ENCODE measurements at regions not wholly inside any gene's neighbourhood (a gene's known extent, or its start where the extent isn't known, plus 50 kb on each side); places are given as distances from the start of the nearest gene placed in this dataset.

- Mint-ChIP-seq H3K4me1 (no peaks in the 10 kb centered on the region), H3K9me3 (peaks cover 0 to 18% (median 11%) of the 10 kb centered on the region in 7 donors), H3K27ac (no peak overlapping the region), H3K4me3 (no peak overlapping the region), H3K36me3 (no peaks in the 10 kb centered on the region), H3K27me3 (ENCODE audit: low read depth in 3 of 3) (no peaks in the 10 kb centered on the region)
- Histone ChIP-seq H3K9ac (ENCODE audit: insufficient read depth, low read length, poor library complexity, severe bottlenecking) (no peak overlapping the region), H3K27me3 (ENCODE audit: control insufficient read depth in 2 of 2, insufficient read depth in 2 of 2, low read length in 2 of 2) (no peaks in the 10 kb centered on the region), H3K9me3 (replicated peaks in 1 of 2; ENCODE audit: control insufficient read depth in 1 of 2, insufficient read depth in 1 of 2, low read length in 2 of 2) (peaks cover 11 to 14% of the 10 kb centered on the region in 2 donors), H4K20me1 (ENCODE audit: insufficient read depth, low read length) (no peaks in the 10 kb centered on the region), H3K4me1 (ENCODE audit: control insufficient read depth in 1 of 2, insufficient read depth in 2 of 2, low read length in 2 of 2) (no peaks in the 10 kb centered on the region), H3K4me3 (replicated peaks in 1 of 3; ENCODE audit: low read depth in 2 of 3, low read length in 3 of 3) (no peak overlapping the region), H3K79me2 (ENCODE audit: insufficient read depth, low read length) (no peaks in the 10 kb centered on the region), H3K27ac (ENCODE audit: low read depth in 1 of 2, low read length in 2 of 2) (no peak overlapping the region), H3K4me2 (replicated peaks; ENCODE audit: extremely low read depth, low read length, poor library complexity, severe bottlenecking) (no peak overlapping the region), H3K36me3 (replicated peaks in 1 of 2; ENCODE audit: control insufficient read depth in 1 of 2, insufficient read depth in 2 of 2, low read length in 2 of 2) (no peaks in the 10 kb centered on the region), H2AFZ (ENCODE audit: insufficient read depth, low read depth, low read length, poor library complexity, severe bottlenecking) (no peak overlapping the region)
- WGBS (ENCODE audit: insufficient coverage) = no CpG with 5 or more reads among the region's 2 CpGs
- intact Hi-C loops (cut with micrococcal nuclease) = no loop called here
- no peak for TF ChIP-seq CTCF (IDR thresholded peaks at IDR 0.05)
- DNase-seq = no peak
Measured at GRCh38 chr4:19152264-19152663, 1099.4 kb upstream of the SLIT2 start.

GRCh38 chr4:19151684-19152083 is 1100.0 kb upstream of the SLIT2 start:
- intact Hi-C loops (cut with micrococcal nuclease) = no loop called here

More at GRCh38 chr4:19151684-19152083, 1100.0 kb upstream of the SLIT2 start:
- no peak for TF ChIP-seq CTCF (IDR thresholded peaks at IDR 0.05)
- WGBS (ENCODE audit: insufficient coverage) = no CpG with 5 or more reads among the region's 1 CpG
- no peak for DNase-seq
- no peaks in the 10 kb centered on the region for H3K36me3 Mint-ChIP-seq
- H3K4me2 ChIP-seq (replicated peaks; ENCODE audit: extremely low read depth, low read length, poor library complexity, severe bottlenecking) = no peak overlapping the region
- H3K4me3 Mint-ChIP-seq = no peak overlapping the region
- no peak overlapping the region for H3K27ac Mint-ChIP-seq
- no peaks in the 10 kb centered on the region for H3K27me3 ChIP-seq (ENCODE audit: control insufficient read depth in 2 of 2, insufficient read depth in 2 of 2, low read length in 2 of 2)
- H3K79me2 ChIP-seq (ENCODE audit: insufficient read depth, low read length) = no peaks in the 10 kb centered on the region
- H3K9ac ChIP-seq (ENCODE audit: insufficient read depth, low read length, poor library complexity, severe bottlenecking) = no peak overlapping the region
- H3K36me3 ChIP-seq (replicated peaks in 1 of 2; ENCODE audit: control insufficient read depth in 1 of 2, insufficient read depth in 2 of 2, low read length in 2 of 2) = no peaks in the 10 kb centered on the region
- no peaks in the 10 kb centered on the region for H3K4me1 Mint-ChIP-seq
- peaks cover 0 to 15% (median 9%) of the 10 kb centered on the region in 7 donors for H3K9me3 Mint-ChIP-seq
- peaks cover 8 to 14% of the 10 kb centered on the region in 2 donors for H3K9me3 ChIP-seq (replicated peaks in 1 of 2; ENCODE audit: control insufficient read depth in 1 of 2, insufficient read depth in 1 of 2, low read length in 2 of 2)
- no peak overlapping the region for H2AFZ ChIP-seq (ENCODE audit: insufficient read depth, low read depth, low read length, poor library complexity, severe bottlenecking)
- no peaks in the 10 kb centered on the region for H3K27me3 Mint-ChIP-seq (ENCODE audit: low read depth in 3 of 3)
- no peaks in the 10 kb centered on the region for H4K20me1 ChIP-seq (ENCODE audit: insufficient read depth, low read length)
- H3K4me3 ChIP-seq (replicated peaks in 1 of 3; ENCODE audit: low read depth in 2 of 3, low read length in 3 of 3) = no peak overlapping the region
- no peak overlapping the region for H3K27ac ChIP-seq (ENCODE audit: low read depth in 1 of 2, low read length in 2 of 2)
- no peaks in the 10 kb centered on the region for H3K4me1 ChIP-seq (ENCODE audit: control insufficient read depth in 1 of 2, insufficient read depth in 2 of 2, low read length in 2 of 2)
